OCI-LY7 (cell line): ENCODE measurements at regions not wholly inside any gene's neighbourhood (a gene's known extent, or its start where the extent isn't known, plus 50 kb on each side); places are given as distances from the start of the nearest gene placed in this dataset.

Source experiments
- BruUV-seq: library from RNA; stranded (reverse); fragments of 400-500 nt; replicated peaks from 2 replicates; lab custom pipeline; 2021; lab: Mats Ljungman, UMichigan
- CTCF ChIA-PET: fragments of 300-600 bp; sonication (Branson Sonifier 250); formaldehyde crosslinking; loops from one replicate; lab custom pipeline; 2022; ENCODE audit warnings: antibody characterized with exemption; ENCODE audit not compliant: unreplicated experiment; lab: Charles Lee
- POLR2A ChIA-PET: fragments of 300-600 bp; sonication (Branson Sonifier 250); formaldehyde crosslinking; loops from one replicate; lab custom pipeline; 2022; ENCODE audit warnings: antibody characterized with exemption; lab: Charles Lee
- DNase-seq: peaks from one replicate; pipeline ENCODE4 v3.0.0-alpha.2; 2015; ENCODE audit warnings: low spot score
- H2AFZ ChIP-seq: fragments of 200-600 bp; sonication (generic), shearing (Covaris generic); 2 replicates; pipeline ENCODE4 v1.6.1; 2014; ENCODE audit warnings: mild to moderate bottlenecking, antibody characterized with exemption, low read length, moderate library complexity
- H3K27ac ChIP-seq: fragments of 200-600 bp; sonication (generic); 2 replicates; pipeline ENCODE4 v1.5.1; 2014; ENCODE audit warnings: mixed run types, low read depth, mild to moderate bottlenecking, moderate library complexity, low read length, inconsistent platforms; ENCODE audit not compliant: poor library complexity, severe bottlenecking
- H3K36me3 ChIP-seq: fragments of 200-600 bp; sonication (generic); 2 replicates; pipeline ENCODE4 v1.6.1; 2014; ENCODE audit warnings: mild to moderate bottlenecking, antibody characterized with exemption, low read length, moderate library complexity, mixed read lengths; ENCODE audit not compliant: insufficient read depth
- H3K4me1 ChIP-seq: fragments of 200-600 bp; sonication (generic); 2 replicates; pipeline ENCODE4 v1.5.1; 2014; ENCODE audit warnings: mild to moderate bottlenecking, low read length; ENCODE audit not compliant: insufficient read depth, poor library complexity, severe bottlenecking
- H3K4me2 ChIP-seq: fragments of 200-600 bp; sonication (generic); 2 replicates; pipeline ENCODE4 v1.6.1; 2014; ENCODE audit warnings: mild to moderate bottlenecking, low read length
- H3K4me3 ChIP-seq: fragments of 200-600 bp; sonication (generic); 2 replicates; pipeline ENCODE4 v1.5.1; 2014; ENCODE audit warnings: mild to moderate bottlenecking, low read depth, low read length; ENCODE audit not compliant: poor library complexity, severe bottlenecking
- H3K79me2 ChIP-seq: fragments of 200-600 bp; sonication (generic); 2 replicates; pipeline ENCODE4 v1.6.1; 2016; ENCODE audit warnings: low read depth, mild to moderate bottlenecking, low read length, moderate library complexity, mixed read lengths; ENCODE audit not compliant: insufficient read depth
- H3K9me2 ChIP-seq: fragments of 200-600 bp; sonication (generic); 2 replicates; pipeline ENCODE4 v1.6.1; 2016; ENCODE audit warnings: mild to moderate bottlenecking, low read length, mixed read lengths; ENCODE audit not compliant: insufficient read depth
- H3K9me3 ChIP-seq: fragments of 200-600 bp; sonication (generic); 2 replicates; pipeline ENCODE4 v1.6.1; 2014; ENCODE audit warnings: mild to moderate bottlenecking, mixed run types, low read length, mixed read lengths
- H4K20me1 ChIP-seq: fragments of 200-600 bp; sonication (generic); 2 replicates; pipeline ENCODE4 v1.6.1; 2014; ENCODE audit warnings: mild to moderate bottlenecking, antibody characterized with exemption, low read length, moderate library complexity, mixed read lengths; ENCODE audit not compliant: insufficient read depth
- CTCF ChIP-seq: fragments of 200-600 bp; sonication (generic); conservative IDR thresholded peaks from 2 replicates; pipeline ENCODE4 v1.5.1; 2014; ENCODE audit warnings: mild to moderate bottlenecking, antibody characterized with exemption, low read length, moderate library complexity, mixed read lengths
- EZH2phosphoT487 ChIP-seq: fragments of 200-600 bp; sonication (generic); IDR thresholded peaks from 2 replicates; pipeline ENCODE4 v1.6.1; 2018; ENCODE audit warnings: low read depth, borderline replicate concordance, mild to moderate bottlenecking, mixed run types, antibody characterized with exemption, low read length, moderate library complexity, mixed read lengths
- intact Hi-C: fragments of 100-400 bp; cut with micrococcal nuclease; formaldehyde crosslinking; loops from one replicate; pipeline ENCODE4 v1.10.0; 2022; ENCODE audit not compliant: unreplicated experiment

- H3K4me2 ChIP-seq: no peak overlapping the region
- no TSS peak for BruUV-seq
- no peaks in the 10 kb centered on the region for H4K20me1 ChIP-seq
- no peak overlapping the region for H3K27ac ChIP-seq
- intact Hi-C loops: no loop called here
- no peak overlapping the region for H2AFZ ChIP-seq
- H3K79me2 ChIP-seq: no peaks in the 10 kb centered on the region
- DNase-seq: no peak
- CTCF ChIA-PET: no interaction called here
- no peak overlapping the region for H3K4me3 ChIP-seq
- no peaks in the 10 kb centered on the region for H3K9me2 ChIP-seq
- TF ChIP-seq CTCF (no peak), EZH2phosphoT487 (no peak)
- POLR2A ChIA-PET: interaction anchor here (0.6 to 0.8 kb wide), 3 partner anchors 13 to 77 kb away, joined by 3 read pairs; no protein-coding TSS in a partner anchor
- no peaks in the 10 kb centered on the region for H3K36me3 ChIP-seq
- H3K4me1 ChIP-seq: no peaks in the 10 kb centered on the region
- 0 out of 2 replicates have a peak, but pooled peaks cover 8% of the 10 kb centered on the region for H3K9me3 ChIP-seq
These were observed 1167.3 kb upstream of the CELF2 start for GRCh38 chr10:9850415-9850814.

GRCh38 chr10:9851808-9852207 is 1165.9 kb upstream of the CELF2 start:
- H3K4me2 ChIP-seq: no peak overlapping the region
- POLR2A ChIA-PET: no interaction called here
- H2AFZ ChIP-seq: no peak overlapping the region
- no peaks in the 10 kb centered on the region for H3K79me2 ChIP-seq
- H3K9me2 ChIP-seq: no peaks in the 10 kb centered on the region
- H3K4me1 ChIP-seq: no peaks in the 10 kb centered on the region
- intact Hi-C loops: no loop called here
- no TSS peak for BruUV-seq
- H3K4me3 ChIP-seq: no peak overlapping the region
- H3K36me3 ChIP-seq: no peaks in the 10 kb centered on the region
- no peak for DNase-seq
- H3K9me3 ChIP-seq: 0 out of 2 replicates have a peak, but pooled peaks cover 8% of the 10 kb centered on the region
- TF ChIP-seq EZH2phosphoT487 (no peak), CTCF (no peak)
- CTCF ChIA-PET: no interaction called here
- H3K27ac ChIP-seq: no peak overlapping the region
- no peaks in the 10 kb centered on the region for H4K20me1 ChIP-seq

GRCh38 chr10:9853405-9854355 is 1164.0 kb upstream of the CELF2 start:
- H3K27ac ChIP-seq: no peak overlapping the region

More at GRCh38 chr10:9853405-9854355, 1164.0 kb upstream of the CELF2 start:
- CTCF ChIA-PET: no interaction called here
- no peak for TF ChIP-seq EZH2phosphoT487
- peak; percentile 60 for TF ChIP-seq CTCF
- BruUV-seq: no TSS peak
- Histone ChIP-seq H3K79me2 (no peaks in the 10 kb centered on the region), H3K4me2 (no peak overlapping the region), H2AFZ (no peak overlapping the region), H3K36me3 (no peaks in the 10 kb centered on the region), H3K9me2 (no peaks in the 10 kb centered on the region), H3K4me1 (no peaks in the 10 kb centered on the region), H4K20me1 (no peaks in the 10 kb centered on the region), H3K4me3 (no peak overlapping the region), H3K9me3 (0 out of 2 replicates have a peak, but pooled peaks cover 8% of the 10 kb centered on the region)
- peak; percentile 14 for DNase-seq
- intact Hi-C loops: no loop called here
- POLR2A ChIA-PET: interaction anchor here (0.6 to 1.3 kb wide), 3 partner anchors 150 to 1992 kb away, joined by 3 to 4 read pairs (median 3); no protein-coding TSS in a partner anchor
